ENCODE measurements at regions not wholly inside any gene's neighbourhood (a gene's known extent, or its start where the extent isn't known, plus 50 kb on each side); places are given as distances from the start of the nearest gene placed in this dataset.

DNA sequence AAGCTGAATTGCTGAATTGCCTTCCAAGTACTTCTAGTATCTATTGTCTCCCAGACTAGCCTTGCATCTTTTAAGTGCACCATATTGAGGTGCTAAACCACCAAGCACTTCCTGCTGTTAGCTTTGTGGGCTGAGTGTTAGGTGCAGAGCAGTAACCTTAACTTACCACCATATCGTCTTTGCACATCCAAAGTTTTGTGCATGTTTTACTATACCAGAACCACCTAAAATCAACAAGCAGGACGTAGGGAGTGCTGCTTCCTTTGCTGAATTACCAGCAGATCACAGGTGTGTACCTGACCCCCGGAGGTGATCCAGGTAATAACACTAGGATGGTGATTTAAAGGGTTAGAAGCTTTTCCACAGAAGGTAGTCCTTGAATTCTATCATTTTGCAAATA lies 359.9 kb upstream of the HNRNPA3 start:
- H3K36me3 ChIP-seq, result no peaks in the 10 kb centered on the region
- H3K27me3 ChIP-seq, result no peaks in the 10 kb centered on the region
- TF ChIP-seq, protein P1, sequence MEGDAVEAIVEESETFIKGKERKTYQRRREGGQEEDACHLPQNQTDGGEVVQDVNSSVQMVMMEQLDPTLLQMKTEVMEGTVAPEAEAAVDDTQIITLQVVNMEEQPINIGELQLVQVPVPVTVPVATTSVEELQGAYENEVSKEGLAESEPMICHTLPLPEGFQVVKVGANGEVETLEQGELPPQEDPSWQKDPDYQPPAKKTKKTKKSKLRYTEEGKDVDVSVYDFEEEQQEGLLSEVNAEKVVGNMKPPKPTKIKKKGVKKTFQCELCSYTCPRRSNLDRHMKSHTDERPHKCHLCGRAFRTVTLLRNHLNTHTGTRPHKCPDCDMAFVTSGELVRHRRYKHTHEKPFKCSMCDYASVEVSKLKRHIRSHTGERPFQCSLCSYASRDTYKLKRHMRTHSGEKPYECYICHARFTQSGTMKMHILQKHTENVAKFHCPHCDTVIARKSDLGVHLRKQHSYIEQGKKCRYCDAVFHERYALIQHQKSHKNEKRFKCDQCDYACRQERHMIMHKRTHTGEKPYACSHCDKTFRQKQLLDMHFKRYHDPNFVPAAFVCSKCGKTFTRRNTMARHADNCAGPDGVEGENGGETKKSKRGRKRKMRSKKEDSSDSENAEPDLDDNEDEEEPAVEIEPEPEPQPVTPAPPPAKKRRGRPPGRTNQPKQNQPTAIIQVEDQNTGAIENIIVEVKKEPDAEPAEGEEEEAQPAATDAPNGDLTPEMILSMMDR (IDR thresholded peaks at IDR 0.05), result no peak
- WGBS, 2 donors, result 29 to 32% methylated on average over 3 of the region's 3 CpGs
- H3K9me3 ChIP-seq, result no peaks in the 10 kb centered on the region
- FAIRE-seq (no peak), ATAC-seq (no peak), DNase-seq (no peak)
- intact Hi-C loops (cut with DNase I), result no loop called here
- no peak overlapping the region for H3K27ac ChIP-seq
- no peaks in the 10 kb centered on the region for H3K4me1 ChIP-seq
- H3K4me3 ChIP-seq, result no peak overlapping the region

- Histone ChIP-seq H3K9me3 (no peaks in the 10 kb centered on the region), H3K4me3 (no peak overlapping the region), H3K36me3 (no peaks in the 10 kb centered on the region), H3K27me3 (no peaks in the 10 kb centered on the region), H3K4me1 (no peaks in the 10 kb centered on the region), H3K27ac (no peak overlapping the region)
- FAIRE-seq (no peak), ATAC-seq (no peak), DNase-seq (no peak)
- 27 to 48% methylated on average over 1 of the region's 1 CpG for WGBS, 2 donors
- TF ChIP-seq, protein P1 (IDR thresholded peaks at IDR 0.05), result no peak
- intact Hi-C loops (cut with DNase I), result no loop called here
Measured at GRCh38 chr2:176854062-176854461, 358.5 kb upstream of the HNRNPA3 start.

DNA sequence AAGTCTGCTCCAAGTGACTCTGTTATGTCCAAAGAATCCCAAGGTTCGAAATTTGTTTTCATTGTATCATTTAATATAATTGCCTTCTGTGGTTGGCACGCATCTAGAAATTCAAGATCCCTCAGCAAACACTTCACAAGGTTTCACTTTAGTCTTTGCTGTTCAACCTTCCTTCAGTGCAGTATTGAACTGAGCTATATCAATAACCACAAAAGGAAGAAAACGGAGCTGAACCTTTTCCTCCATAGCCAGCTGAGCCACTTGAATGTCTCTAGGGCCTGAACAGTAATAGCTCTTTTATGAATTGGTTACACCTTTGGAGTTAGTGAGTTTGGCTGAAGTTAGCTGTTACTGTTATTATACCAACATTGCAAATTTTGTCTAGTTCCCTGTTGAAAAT lies 357.7 kb upstream of the HNRNPA3 start:
- Histone ChIP-seq H3K4me1 (no peaks in the 10 kb centered on the region), H3K27me3 (no peaks in the 10 kb centered on the region), H3K4me3 (no peak overlapping the region), H3K27ac (no peak overlapping the region), H3K36me3 (no peaks in the 10 kb centered on the region), H3K9me3 (no peaks in the 10 kb centered on the region)
- FAIRE-seq, result no peak
- intact Hi-C loops (cut with DNase I), result no loop called here
- ATAC-seq, result no peak
- 75 to 86% methylated on average over 3 of the region's 3 CpGs for WGBS, 2 donors
- TF ChIP-seq, protein P1 (IDR thresholded peaks at IDR 0.05), result no peak
- DNase-seq, result no peak

GRCh38 chr2:176856683-176857082 lies 355.9 kb upstream of the HNRNPA3 start:
- intact Hi-C loops (cut with DNase I), result no loop called here
- TF ChIP-seq, protein P1 (IDR thresholded peaks at IDR 0.05), result no peak
- FAIRE-seq (no peak), DNase-seq (no peak), ATAC-seq (no peak)
- Histone ChIP-seq H3K36me3 (no peaks in the 10 kb centered on the region), H3K27me3 (no peaks in the 10 kb centered on the region), H3K4me1 (no peaks in the 10 kb centered on the region), H3K27ac (no peak overlapping the region), H3K4me3 (no peak overlapping the region), H3K9me3 (no peaks in the 10 kb centered on the region)
- WGBS, 2 donors, result 59 to 74% methylated on average over 1 of the region's 1 CpG

- WGBS, 2 donors, result 27 to 39% methylated on average over 2 of the region's 2 CpGs
- intact Hi-C loops (cut with DNase I), result no loop called here
- TF ChIP-seq, protein P1 (IDR thresholded peaks at IDR 0.05), result no peak
- Histone ChIP-seq H3K27ac (no peak overlapping the region), H3K27me3 (no peaks in the 10 kb centered on the region), H3K36me3 (no peaks in the 10 kb centered on the region), H3K9me3 (no peaks in the 10 kb centered on the region), H3K4me3 (no peak overlapping the region), H3K4me1 (no peaks in the 10 kb centered on the region)
- no peak for DNase-seq
- no peak for ATAC-seq
- FAIRE-seq, result no peak
Measured at GRCh38 chr2:176865336-176865735, 347.3 kb upstream of the HNRNPA3 start.

Measured in pancreas (tissue), 10 donors.